ENCODE measurements at regions not wholly inside any gene's neighbourhood (a gene's known extent, or its start where the extent isn't known, plus 50 kb on each side); places are given as distances from the start of the nearest gene placed in this dataset.

- DNase-seq (ENCODE audit: low spot score in 2 of 2) = no peak
- Histone ChIP-seq H3K27me3 (no peaks in the 10 kb centered on the region), H3K4me3 (no peak overlapping the region), H3K27ac (no peak overlapping the region), H3K4me1 (no peaks in the 10 kb centered on the region), H3K36me3 (no peaks in the 10 kb centered on the region), H3K9me3 (no peaks in the 10 kb centered on the region)
- WGBS = 62% methylated on average over 3 of the region's 3 CpGs
- TF ChIP-seq POLR2AphosphoS5 (IDR thresholded peaks at IDR 0.05) (no peak), EP300 (IDR thresholded peaks at IDR 0.05) (no peak), CTCF (IDR thresholded peaks at IDR 0.05) (no peak), POLR2A (IDR thresholded peaks at IDR 0.05) (no peak)
These were observed 567.4 kb upstream of the CPEB2 start for GRCh38 chr4:14434916-14435315.

DNA sequence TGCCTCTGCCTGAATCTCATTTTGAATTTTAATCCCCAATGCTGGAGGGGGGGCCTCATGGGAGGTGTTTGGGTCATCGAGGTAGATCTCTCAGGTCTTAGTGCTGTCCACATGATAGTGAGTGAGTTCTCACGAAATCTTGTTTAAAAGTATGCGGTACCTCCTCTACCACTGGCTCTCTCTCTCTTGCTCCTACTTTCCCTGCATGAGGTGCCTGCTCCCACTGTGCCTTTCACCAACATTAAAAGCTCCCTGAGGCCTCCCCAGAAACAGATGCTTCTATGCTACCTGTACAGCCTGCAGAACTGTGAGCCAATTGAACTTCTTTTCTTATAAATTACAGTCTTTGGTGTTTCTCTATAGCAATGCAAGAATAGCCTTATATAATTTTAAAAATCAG is 560.7 kb upstream of the CPEB2 start:
- H3K4me1 ChIP-seq = peaks cover 12% of the 10 kb centered on the region
- 81% methylated on average over 3 of the region's 3 CpGs for WGBS
- no peaks in the 10 kb centered on the region for H3K9me3 ChIP-seq
- no peaks in the 10 kb centered on the region for H3K27me3 ChIP-seq
- TF ChIP-seq CTCF (IDR thresholded peaks at IDR 0.05) (no peak), EP300 (IDR thresholded peaks at IDR 0.05) (no peak), POLR2A (IDR thresholded peaks at IDR 0.05) (no peak), POLR2AphosphoS5 (IDR thresholded peaks at IDR 0.05) (no peak)
- no peak for DNase-seq (ENCODE audit: low spot score in 2 of 2)
- no peak overlapping the region for H3K27ac ChIP-seq
- no peak overlapping the region for H3K4me3 ChIP-seq
- no peaks in the 10 kb centered on the region for H3K36me3 ChIP-seq

GRCh38 chr4:14445882-14446281 is 556.4 kb upstream of the CPEB2 start:
- peak overlapping the region; percentile 84 for H3K27ac ChIP-seq
- 44% methylated on average over 2 of the region's 2 CpGs for WGBS

DNA sequence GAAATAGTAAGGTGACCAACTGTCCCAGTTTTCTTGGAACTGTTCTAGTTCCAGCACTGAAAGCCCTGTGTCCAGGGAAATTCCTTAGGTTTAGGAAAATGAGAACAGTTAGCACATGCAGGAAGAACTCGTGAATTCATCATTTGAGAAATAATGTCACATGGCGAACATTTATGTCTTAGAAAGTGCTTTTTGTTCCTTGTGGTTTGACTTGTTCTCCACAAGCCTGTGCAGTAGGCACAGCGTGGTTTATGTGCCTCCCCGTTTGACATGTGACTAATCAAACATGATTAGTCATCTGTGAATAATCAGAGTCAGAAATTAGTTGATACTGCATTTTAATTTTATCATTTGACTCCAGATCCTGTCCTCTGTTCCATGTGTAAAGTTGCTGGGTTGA is 556.0 kb upstream of the CPEB2 start:
- peaks cover 19% of the 10 kb centered on the region for H3K4me1 ChIP-seq
- H3K36me3 ChIP-seq = no peaks in the 10 kb centered on the region
- H3K4me3 ChIP-seq = no peak overlapping the region
- no peaks in the 10 kb centered on the region for H3K9me3 ChIP-seq
- H3K27me3 ChIP-seq = no peaks in the 10 kb centered on the region
- TF ChIP-seq POLR2A (IDR thresholded peaks at IDR 0.05) (no peak), EP300 (IDR thresholded peaks at IDR 0.05) (no peak), POLR2AphosphoS5 (IDR thresholded peaks at IDR 0.05) (no peak), CTCF (IDR thresholded peaks at IDR 0.05) (no peak)
- WGBS = 29% methylated on average over 4 of the region's 4 CpGs
- DNase-seq (ENCODE audit: low spot score in 2 of 2) = no peak
- H3K27ac ChIP-seq = peak overlapping the region; percentile 84

More at GRCh38 chr4:14445882-14446281, 556.4 kb upstream of the CPEB2 start:
- DNase-seq (ENCODE audit: low spot score in 2 of 2) = no peak
- no peak overlapping the region for H3K4me3 ChIP-seq
- no peaks in the 10 kb centered on the region for H3K27me3 ChIP-seq
- no peaks in the 10 kb centered on the region for H3K36me3 ChIP-seq
- TF ChIP-seq EP300 (IDR thresholded peaks at IDR 0.05) (no peak), POLR2A (IDR thresholded peaks at IDR 0.05) (no peak), POLR2AphosphoS5 (IDR thresholded peaks at IDR 0.05) (no peak), CTCF (IDR thresholded peaks at IDR 0.05) (no peak)
- no peaks in the 10 kb centered on the region for H3K9me3 ChIP-seq
- peaks cover 19% of the 10 kb centered on the region for H3K4me1 ChIP-seq

DNA sequence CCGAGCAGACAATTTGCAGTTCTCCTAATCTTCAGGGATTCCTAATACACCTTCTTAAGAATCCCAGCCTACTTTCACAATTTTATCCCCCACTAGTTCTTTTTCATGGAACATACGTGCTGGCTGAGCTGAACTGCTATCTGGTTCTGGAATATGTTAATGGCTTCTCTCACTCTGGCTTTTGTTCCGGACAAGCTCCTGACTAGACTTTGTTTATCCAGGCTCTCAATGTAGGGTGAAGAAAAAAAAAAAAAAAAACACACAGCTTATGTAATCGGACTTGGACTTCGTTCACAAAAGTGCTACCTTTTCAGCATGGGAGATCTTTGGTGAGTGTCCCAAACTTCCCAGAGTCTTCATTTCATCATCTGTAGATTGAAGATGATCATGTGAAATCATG is 555.4 kb upstream of the CPEB2 start:
- Histone ChIP-seq H3K9me3 (no peaks in the 10 kb centered on the region), H3K4me3 (no peak overlapping the region), H3K36me3 (no peaks in the 10 kb centered on the region), H3K27me3 (no peaks in the 10 kb centered on the region), H3K4me1 (peaks cover 19% of the 10 kb centered on the region), H3K27ac (peak overlapping the region; percentile 84)
- WGBS = 43% methylated on average over 5 of the region's 5 CpGs
- TF ChIP-seq EP300 (IDR thresholded peaks at IDR 0.05) (no peak), CTCF (IDR thresholded peaks at IDR 0.05) (no peak), POLR2AphosphoS5 (IDR thresholded peaks at IDR 0.05) (no peak), POLR2A (IDR thresholded peaks at IDR 0.05) (no peak)
- no peak for DNase-seq (ENCODE audit: low spot score in 2 of 2)
